ENCODE measurements at regions not wholly inside any gene's neighbourhood (a gene's known extent, or its start where the extent isn't known, plus 50 kb on each side); places are given as distances from the start of the nearest gene placed in this dataset.

DNA sequence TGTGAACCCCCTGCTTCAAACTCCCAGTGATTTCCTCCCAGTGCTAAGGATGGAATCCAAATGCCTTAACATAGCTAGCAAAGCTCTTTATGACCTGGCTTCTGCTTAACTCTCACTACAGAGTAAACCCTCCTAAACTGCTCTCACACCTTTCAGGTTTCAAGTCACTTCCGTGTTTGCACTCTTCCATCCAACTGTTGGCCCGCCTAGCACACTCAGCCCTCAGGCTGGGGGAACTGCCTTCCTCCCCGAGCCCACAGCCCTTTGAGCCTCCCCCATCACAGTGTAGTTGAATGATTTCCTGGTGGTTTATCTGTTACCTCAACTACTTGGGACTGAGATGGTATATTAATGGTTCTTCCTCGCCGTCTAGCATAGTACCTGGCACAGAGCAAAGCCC lies 342.5 kb downstream of the NPIPA8 start:
- TF ChIP-seq CTCF (IDR thresholded peaks at IDR 0.05) (no peak), POLR2A (IDR thresholded peaks at IDR 0.05) (no peak)
